ENCODE measurements at regions not wholly inside any gene's neighbourhood (a gene's known extent, or its start where the extent isn't known, plus 50 kb on each side); places are given as distances from the start of the nearest gene placed in this dataset.

DNA sequence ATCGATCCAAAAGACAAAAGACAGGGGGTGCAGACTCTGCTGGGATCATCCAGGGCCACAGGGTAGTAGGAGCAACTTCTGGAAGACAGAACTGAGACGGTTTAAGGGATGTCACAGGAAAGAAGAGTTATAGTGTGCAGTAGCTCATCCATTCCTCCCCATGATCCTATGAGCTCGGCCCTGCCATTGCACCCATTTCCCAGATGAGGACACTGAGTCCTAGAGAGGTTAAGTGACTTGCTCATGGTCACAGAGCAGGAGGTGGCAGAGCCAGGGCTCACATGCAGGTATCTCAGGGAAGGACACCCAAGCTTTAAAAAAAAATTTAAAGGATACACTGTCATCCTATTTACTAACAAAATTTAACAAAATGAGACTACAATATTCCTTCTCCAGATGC is 86.1 kb upstream of the FZD10 start:
- TF ChIP-seq, protein P1, sequence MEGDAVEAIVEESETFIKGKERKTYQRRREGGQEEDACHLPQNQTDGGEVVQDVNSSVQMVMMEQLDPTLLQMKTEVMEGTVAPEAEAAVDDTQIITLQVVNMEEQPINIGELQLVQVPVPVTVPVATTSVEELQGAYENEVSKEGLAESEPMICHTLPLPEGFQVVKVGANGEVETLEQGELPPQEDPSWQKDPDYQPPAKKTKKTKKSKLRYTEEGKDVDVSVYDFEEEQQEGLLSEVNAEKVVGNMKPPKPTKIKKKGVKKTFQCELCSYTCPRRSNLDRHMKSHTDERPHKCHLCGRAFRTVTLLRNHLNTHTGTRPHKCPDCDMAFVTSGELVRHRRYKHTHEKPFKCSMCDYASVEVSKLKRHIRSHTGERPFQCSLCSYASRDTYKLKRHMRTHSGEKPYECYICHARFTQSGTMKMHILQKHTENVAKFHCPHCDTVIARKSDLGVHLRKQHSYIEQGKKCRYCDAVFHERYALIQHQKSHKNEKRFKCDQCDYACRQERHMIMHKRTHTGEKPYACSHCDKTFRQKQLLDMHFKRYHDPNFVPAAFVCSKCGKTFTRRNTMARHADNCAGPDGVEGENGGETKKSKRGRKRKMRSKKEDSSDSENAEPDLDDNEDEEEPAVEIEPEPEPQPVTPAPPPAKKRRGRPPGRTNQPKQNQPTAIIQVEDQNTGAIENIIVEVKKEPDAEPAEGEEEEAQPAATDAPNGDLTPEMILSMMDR (IDR thresholded peaks at IDR 0.05; ENCODE audit: insufficient read depth, low read depth, low read length): no peak
- TF ChIP-seq EZH2 (IDR thresholded peaks at IDR 0.05; ENCODE audit: insufficient read depth, low read length): no peak
